Stimulated activated CD4-positive, alpha-beta T cell treated with anti-CD3 and anti-CD28 coated beads, Interleukin-2, amount 100 ng/mL, for 4 hours (primary cell): ENCODE measurements at regions not wholly inside any gene's neighbourhood (a gene's known extent, or its start where the extent isn't known, plus 50 kb on each side); places are given as distances from the start of the nearest gene placed in this dataset.
"Not testable (repeated sequence)": the region's sequence is repeated elsewhere in the genome, so short reads cannot be mapped to it uniquely, and the experiment has no call there.

Source experiments
- DNase-seq: peaks from one replicate; pipeline ENCODE4 v3.0.0-alpha.2; 2020; ENCODE audit warnings: low read depth

DNA sequence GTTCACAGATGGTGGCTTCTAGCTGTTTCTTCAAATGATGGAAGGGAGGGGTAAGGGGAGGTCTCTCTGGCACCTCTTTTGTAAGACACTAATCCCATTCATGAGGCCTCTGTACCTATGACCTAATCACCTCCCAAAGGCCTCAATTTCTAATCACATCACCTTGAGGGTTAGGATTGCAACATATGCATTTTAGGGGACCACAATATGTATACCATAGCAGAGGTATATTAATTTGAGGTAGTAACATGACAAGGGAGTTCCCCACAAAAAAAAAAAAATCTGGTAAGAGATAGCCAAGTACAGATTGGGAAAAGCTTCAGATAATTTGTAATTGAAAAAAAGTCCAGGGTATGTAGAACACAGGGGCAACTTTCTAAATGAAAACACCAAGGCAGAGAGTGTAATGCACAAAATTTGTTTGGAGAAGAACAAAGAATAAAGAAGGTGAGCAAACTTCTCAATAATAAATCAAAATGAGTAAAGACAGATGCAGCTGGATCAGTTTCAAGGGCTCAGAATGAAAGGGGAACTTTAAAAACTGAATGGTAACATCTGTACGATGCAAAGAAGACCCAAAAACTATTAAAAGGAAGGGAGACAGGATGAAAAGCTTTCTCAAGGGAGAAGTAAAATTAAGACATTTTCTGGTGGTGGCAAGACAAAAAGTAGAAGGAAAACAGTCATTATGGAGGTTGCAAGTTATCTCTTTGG is 125.5 kb upstream of the DCN start:
- DNase-seq, result no peak

DNA sequence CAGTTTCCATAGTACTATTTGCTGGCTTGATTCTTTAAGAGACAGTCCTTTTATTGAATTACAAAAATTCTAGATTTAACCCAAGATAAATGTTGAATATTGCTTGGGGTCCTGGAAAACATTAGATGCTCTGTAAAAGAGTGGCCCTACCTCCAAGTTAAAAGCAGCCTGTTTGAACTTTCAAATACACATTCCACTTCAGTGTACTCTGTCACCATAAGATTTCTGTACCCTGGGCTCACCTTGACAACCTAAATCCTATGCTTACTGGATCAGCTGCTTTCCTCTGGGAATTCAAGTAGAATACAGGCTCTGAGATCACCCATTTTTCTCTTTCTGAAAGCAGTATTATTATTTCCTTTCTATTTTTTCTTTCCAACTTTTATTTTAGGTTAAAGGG is 107.7 kb upstream of the DCN start:
- no peak for DNase-seq

DNA sequence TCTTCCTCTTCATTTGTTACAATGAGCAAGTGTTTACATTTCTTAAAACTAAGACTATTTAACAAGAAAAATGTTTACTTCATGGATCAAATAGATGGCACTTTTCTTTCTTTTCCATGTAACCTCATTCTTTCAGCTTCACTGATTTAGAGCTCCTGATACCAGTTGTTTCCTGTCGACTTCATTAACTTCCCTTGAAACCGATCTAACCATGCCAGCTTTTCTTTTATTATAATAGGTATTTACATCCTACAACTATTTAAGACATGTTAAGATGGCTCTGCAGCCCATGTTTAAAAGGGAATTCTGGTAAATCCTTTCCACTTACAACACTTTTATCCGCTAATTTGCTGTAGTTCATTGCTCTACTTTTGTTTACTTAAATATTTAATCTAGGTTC is 107.3 kb upstream of the DCN start:
- no peak for DNase-seq

DNA sequence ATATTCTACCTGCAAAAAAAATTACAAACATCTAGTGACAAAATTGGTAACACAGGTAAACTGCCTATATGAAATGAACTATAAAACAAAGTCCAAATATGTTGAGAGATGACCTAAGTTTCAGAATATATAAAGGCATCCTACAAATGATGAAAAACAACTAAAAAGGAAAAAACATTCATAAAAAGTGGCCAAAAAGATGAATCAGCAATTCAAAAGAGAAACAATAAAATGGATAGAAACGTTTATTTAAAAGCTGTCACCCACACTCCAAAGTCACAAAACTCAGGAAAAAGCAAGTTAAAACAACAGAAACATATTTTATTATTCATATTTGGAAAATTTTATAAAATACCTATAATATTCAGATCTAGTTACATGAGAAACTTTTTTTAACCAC is 106.5 kb upstream of the DCN start:
- no peak for DNase-seq

DNA sequence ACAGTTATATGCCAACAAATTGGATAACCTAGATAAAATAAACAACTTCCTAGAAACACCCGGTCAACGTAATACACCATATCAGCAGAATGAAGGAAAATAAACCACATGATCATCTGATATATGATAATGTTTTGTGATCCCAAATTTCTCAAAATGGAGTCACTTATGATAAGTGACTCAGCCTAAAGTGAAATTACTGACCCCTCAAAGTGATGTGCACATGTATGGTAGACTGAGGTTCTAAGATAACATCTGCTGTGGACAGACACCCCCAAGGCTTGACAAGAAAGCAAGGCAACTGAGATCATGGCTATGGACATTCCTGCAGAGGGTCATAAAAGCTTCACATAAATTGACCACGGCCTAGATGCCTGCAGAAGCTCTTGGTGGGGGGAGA is 105.1 kb upstream of the DCN start:
- DNase-seq, result no peak

DNA sequence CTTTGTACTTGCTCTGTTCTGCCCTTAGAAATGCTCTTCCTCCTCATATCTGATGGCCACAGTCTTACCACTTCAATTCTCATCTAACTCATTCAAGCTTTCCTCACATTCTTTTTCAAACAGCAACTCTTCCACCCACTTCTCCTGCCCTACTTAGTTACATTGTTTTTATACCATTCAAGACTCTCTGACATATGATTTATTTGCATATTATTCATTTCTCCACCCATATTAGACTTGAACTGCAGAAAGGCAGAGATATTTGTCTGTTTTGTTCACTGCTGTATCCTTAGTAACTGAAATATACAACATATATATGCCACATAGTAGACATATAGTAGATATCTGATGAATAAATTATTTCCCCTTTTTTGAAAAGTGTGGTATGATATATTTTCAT is 95.5 kb upstream of the DCN start:
- no peak for DNase-seq

DNA sequence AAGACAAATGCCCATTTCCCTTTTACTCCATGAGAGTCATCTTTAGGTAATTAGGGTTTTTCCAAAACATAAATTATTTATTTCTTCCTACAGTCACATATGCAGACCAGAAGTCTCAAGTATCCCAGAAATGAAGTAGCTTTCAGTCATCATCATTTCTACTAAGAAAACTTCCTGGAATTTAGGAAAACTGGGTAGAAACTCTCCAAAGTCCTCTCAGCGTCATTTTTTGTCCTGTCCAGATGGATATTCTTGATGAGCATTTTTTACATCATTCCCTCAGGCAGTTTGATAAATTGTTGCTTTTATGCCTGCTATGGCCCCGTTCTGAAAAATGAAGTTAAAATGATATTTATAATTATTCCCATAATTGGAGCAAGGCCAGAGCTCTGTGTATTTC is 93.9 kb upstream of the DCN start:
- no peak for DNase-seq

DNA sequence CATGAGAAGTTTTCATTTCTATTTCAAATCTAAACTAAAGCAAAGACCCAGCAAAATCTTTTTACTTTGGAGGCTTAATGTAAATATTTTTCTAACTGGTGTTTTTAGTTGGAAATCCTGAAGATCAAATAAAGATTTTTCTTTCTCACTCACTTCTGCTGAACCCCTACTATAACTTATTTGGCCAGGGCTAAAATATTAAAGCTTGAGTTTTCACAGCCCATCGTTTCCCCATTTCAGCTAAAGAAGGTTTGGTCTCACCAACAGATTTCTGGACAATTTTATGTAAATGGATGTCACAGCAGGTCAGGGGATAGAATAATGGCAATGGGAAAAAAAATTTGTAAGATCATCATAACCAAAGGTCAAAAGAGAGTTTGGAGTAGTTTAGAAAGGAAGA is 92.7 kb upstream of the DCN start:
- no peak for DNase-seq

DNA sequence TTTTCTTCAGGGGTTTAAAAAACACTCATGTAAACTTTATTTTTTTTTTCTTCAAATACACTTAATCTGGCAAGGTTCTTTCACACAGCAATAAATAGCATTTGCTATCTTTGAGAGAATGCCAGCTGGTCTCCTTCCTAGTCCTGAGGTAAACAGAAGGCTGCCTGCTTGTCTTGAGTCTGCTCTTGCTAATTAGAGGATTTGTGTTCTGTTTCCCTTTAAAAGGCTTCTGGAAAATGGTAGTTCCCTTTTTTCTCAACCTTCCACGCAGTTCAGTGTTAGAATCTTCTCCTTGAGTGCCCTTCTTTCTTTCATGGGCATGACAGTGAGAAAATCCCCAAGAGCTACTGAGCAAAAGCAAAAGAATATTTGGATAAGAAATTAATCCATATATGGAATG is 92.3 kb upstream of the DCN start:
- no peak for DNase-seq

DNA sequence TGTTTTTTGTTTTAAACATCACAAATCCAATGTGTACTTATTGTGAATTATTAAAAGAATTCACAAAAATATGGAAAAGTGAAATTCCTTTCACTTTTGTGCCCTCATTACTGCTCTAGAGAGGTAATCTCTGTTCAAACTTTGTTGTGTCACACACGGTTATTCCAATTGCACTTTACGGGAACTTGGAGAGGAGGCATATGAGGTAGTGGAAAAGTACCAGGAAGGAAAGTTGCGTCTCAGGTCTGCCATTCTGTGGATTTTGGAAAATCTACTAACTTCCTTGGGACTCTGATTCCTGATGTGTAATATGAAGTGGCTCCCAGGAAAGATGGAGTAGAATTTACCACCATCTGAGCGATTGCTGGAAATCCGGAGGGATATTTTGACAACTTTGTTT is 90.9 kb upstream of the DCN start:
- no peak for DNase-seq

DNA sequence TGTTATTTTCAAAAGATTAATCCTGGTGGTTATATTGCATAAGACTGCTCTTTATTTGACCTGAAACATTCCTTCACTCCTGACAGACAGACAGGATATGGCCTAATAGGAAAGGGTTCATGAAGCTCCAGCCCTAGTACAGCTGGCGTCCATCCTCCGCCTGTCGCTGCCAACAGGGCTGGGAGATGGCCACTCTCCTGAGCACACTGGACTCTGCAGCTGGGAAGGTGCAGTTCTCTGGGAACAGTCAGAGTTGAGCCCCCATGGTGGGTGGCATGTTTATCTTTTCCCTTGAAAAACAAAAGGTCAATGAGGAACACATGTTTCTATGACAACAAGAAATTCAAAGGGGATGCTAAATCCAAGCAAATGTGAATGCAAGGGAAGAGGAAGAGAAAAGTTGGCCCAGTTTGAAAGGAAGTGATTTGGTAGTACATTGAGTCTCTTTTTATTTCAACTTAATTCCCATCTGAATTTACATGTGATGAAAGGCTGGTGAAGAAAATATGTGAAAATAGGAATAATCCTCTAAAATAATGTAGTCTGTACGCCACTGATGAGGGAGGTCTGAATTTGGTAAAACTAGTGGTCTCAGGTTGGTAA is 89.9 kb upstream of the DCN start:
- no peak for DNase-seq

DNA sequence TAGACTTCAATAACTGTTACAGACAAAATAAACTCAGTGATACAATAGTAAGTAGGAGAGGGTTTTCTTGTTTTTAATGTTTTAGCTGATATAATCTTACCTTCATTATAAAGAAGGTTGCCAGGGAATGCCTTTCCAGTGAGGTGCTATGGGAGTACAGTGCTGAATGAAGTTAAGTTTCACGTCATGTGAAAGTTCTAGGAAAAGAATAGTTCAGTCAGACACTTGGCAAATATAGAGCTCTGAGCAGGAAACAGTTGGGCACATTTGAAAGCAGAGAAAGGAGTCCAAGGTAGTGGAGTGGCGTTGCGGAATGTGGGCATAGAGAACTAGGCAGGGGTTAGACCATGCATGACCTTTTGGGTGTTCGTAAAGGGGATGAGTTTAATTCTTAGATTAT is 88.6 kb upstream of the DCN start:
- no peak for DNase-seq

DNA sequence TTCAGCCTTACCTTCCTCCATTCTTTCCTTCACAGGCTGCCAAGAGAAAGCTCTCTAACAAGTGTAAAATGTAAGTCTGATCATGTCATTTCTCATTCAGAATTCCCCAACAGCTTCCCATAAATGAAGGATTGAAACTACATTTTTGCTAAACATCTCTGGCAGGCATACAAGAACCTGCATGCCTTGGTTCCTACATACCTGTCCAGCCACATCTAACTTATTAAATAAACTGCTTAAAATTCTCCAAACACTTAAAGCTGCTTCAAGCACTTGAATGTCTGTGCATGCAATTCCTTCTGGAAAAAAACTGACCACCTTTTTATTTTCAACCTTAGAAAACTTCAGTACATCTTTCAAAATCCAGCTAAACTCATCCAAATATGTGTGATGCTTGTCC is 84.4 kb upstream of the DCN start:
- no peak for DNase-seq

DNA sequence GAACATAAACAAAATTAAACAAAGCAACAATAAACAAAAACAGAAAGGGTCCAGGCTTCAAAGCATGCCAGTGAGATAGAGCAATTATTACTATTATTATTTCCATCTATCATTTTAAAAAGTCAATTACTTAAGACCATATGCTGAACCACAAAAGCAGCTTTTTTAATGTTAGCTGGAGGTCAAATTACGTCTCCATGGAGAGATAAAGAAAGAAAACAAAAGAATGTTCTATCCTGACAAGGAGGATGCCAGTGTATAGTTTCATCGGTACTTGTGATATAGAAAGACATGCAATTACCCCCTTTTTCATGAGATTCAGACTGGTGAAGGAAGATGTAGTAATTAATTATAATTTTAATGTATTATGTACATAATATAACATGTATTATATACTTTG is 81.6 kb upstream of the DCN start:
- no peak for DNase-seq

DNA sequence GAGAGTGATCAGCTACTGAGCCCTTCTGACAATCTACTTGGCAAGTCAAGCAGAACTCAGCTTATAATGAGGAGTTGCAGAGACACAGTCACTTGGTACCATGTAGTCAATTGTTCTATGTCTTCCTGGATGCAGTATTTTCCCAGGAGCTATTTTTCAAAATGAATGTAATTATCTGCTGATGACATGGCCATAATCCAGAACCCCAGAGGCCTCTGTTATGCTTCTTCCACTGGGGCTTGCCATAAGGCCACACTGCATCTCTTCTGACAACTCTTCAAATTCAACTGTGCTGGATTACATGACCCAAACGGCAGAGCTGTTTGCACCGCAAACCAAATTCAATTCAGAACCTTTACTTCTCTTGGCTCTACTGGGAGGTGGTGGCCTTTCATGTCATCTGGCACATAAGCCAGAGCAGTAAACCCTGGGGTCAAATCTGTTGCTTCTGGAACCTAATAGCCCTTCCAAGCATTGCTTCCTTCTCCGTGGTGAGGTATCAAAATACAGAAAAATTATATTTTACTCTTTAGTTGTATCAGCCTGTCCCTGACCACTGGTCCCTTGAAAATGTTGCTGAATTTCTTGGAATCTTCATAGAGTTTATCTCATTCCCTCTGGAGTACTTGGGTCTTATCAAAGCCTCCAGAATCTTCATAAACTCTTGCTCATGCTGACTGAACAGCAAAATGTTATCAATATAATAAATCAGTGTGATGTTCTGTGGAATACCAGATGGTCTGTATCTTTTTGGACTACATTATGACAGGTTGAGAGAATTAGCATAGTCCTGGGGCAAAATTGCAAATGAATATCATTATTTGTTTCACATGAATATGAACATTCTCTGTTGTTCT is 79.4 kb upstream of the DCN start:
- no peak for DNase-seq

DNA sequence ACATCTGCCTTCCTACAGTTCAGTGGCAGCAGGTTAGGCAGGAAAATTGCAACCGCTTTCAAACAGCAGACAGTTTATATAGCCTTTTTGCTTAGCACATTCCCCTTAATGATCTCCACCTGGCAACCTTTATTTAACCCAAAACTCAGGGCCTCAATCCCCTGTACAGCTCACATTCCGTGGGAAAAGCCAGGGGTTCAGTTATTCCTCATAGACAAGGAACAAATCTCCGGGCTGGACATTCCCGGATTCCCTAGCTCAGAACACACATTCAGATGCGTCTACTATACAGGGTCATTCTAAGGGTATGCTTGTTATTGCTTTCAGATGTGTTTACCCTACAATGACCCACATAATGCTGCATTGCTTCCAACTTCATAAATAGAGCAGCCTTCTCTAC is 73.8 kb upstream of the DCN start:
- no peak for DNase-seq

DNA sequence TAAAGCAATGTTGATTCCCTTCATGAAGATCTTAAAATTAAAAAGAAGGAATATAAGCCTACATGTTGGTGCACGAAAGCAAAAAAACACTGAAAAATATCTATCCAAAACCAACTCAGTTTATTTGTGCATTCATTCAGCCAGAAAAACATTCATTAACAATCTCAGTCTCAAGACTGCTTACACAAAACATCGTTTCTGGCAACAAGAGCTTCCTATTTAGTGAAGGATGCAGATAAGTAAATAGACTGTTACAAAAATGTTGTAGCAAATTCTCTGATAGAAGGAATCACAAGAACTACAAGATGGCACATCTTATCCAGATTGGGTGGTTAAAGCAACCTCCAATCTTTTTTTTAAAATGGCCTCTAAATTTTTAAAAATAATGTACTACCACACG is 69.7 kb upstream of the DCN start:
- no peak for DNase-seq

DNA sequence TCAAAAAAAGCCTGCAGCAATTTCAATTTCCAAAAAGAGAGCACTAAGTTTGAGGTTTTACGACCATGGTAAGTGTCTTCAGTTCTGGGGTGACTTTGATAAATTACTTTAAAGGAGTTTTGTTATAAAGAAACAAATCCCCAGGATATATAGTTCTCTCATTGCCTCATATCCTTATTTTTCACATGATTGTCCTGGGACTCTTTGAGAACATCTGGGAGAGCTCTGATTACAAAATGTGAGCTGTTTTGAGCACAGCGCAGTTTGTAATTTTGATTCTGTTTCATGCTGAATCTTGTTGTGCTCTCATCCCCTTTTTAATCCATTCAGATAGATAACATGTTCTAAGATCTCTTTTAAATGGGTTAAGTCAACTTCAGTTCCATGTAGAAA is 67.7 kb upstream of the DCN start:
- DNase-seq, result no peak

DNA sequence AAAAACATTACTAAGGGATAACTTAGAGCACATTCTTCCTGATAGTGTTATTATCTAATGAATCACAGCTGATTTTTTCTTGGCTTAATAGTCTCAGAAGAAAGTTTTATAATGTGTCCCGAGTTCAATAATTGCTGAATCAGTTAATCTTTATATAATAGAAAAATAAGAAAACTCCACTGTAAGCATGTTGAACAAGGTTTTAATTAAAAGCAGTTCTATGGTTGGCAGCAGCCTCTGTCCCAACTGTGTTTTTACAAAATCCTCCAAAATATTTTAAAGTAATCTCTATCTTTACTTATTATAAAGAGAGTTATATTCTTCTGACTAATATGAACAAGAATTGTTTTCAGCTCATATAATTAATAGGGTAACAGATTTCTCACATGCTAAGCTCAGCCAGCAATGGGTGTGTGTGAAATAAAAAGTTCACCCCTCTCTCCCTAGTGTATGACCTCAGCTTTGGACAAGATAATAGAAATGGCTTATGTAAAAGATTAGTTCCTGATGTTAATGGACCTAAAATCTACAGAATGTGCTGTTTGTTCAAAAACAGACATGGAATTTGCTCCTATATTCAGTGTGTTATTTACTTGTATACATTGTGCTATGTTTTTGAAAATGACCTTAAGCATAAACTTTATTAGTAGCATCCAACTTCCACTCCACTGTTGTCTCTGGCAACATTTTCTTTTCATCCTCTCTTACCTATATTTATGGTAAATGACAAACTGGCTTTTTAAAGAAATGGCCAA is 67.1 kb upstream of the DCN start:
- no peak for DNase-seq

DNA sequence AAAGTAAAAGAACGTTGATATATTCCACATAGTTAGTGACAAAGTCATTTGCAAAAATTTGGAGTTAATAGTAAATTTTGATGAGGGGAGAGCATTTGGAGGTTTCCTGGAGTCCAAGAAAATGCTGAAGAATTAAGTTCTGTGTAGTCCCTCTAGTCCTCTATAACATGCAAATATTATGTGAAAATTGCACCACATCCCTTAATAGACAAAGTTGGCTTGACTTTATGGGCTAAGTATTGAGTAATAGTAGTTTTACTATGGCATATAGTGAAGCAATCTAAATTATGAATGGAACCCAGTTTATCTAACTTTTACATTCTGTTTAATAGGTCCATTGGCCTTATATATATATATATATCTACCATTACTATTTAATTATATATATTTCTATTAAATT is 66.4 kb upstream of the DCN start:
- no peak for DNase-seq

DNA sequence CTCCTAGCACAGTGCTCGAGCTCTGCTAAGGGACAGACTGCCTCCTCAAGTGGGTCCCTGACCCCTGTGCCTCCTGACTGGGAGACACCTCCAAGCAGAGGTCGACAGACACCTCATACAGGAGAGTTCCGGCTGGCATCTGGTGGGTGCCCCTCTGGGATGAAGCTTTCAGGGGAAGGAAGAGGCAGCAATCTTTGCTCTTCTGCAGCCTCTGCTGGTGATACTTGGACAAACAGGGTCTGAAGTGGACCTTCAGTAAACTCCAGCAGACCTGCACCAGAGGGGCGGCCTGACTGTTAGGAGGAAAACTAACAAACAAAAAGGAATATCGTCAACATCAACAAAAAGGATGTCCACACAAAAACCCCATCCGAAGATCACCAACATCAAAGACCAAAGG is 60.6 kb upstream of the DCN start:
- not testable (repeated sequence) for DNase-seq

DNA sequence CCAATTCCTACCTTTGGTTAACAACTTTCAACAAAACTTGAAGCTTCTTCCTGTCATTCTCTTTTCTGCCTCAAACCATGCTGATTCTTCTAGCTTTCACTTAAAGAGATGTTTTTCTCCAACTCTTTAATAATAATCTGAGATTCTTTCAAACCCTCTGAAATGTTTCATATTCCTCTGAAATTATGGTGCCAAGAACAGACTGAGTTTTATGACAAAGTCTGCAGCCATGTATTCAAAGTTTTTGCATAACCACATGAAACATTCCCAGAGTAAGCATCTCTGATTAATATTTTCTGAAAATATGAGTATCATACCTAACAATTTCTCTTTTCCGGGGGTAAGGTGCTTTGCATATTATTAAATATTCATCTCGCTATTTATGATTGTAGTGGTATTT is 59.1 kb upstream of the DCN start:
- DNase-seq, result no peak
